ENCODE measurements at regions not wholly inside any gene's neighbourhood (a gene's known extent, or its start where the extent isn't known, plus 50 kb on each side); places are given as distances from the start of the nearest gene placed in this dataset.

DNA sequence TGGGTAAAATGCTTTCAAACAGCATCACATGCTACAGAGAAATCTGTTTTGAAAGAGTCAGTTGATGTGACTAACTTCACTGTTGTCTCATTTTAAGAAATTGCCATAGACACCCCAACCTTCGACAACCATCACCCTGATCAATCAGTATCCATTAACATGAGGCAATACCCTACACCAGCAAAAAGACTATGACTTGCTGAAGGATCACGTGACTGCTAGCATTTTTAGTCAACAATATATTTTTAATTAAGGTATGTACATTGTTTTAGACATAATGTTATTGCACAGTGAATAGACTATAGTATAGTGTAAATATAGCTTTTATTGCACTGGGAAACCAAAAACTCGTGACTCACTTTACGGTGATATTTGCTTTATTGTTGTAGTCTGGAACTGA is 200.0 kb upstream of the ARHGAP24 start:
- no peak overlapping the region for H3K4me3 ChIP-seq
- no peaks in the 10 kb centered on the region for H3K36me3 ChIP-seq
- no peaks in the 10 kb centered on the region for H3K4me1 ChIP-seq
- TF ChIP-seq, protein P1, sequence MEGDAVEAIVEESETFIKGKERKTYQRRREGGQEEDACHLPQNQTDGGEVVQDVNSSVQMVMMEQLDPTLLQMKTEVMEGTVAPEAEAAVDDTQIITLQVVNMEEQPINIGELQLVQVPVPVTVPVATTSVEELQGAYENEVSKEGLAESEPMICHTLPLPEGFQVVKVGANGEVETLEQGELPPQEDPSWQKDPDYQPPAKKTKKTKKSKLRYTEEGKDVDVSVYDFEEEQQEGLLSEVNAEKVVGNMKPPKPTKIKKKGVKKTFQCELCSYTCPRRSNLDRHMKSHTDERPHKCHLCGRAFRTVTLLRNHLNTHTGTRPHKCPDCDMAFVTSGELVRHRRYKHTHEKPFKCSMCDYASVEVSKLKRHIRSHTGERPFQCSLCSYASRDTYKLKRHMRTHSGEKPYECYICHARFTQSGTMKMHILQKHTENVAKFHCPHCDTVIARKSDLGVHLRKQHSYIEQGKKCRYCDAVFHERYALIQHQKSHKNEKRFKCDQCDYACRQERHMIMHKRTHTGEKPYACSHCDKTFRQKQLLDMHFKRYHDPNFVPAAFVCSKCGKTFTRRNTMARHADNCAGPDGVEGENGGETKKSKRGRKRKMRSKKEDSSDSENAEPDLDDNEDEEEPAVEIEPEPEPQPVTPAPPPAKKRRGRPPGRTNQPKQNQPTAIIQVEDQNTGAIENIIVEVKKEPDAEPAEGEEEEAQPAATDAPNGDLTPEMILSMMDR (IDR thresholded peaks at IDR 0.05): no peak
- DNase-seq: no peak
- intact Hi-C loops (cut with DNase I): no loop called here
- H3K27ac ChIP-seq: no peak overlapping the region
- no peaks in the 10 kb centered on the region for H3K27me3 ChIP-seq
- H3K9ac ChIP-seq (ENCODE audit: low read depth in 2 of 2, low read length in 2 of 2): no peak overlapping the region
- H3K9me3 ChIP-seq: no peaks in the 10 kb centered on the region

DNA sequence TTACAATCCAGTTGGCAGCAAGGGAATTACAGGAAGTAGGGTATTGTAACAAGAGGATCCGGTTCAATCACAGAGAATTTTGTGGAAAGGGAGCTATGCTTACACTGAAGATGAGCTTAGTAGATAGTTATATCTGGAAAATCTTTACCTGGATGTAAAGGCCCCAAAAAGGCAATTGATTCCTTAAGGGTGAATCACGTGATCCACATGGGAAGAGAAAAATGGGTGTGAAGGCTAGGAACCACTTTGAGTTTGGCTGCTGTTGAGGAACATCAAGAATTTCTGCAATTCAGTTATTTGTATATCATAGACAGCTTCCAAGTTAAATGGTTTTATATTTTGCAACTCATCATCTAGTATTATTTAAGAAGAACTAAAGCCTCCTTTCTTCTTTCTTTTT is 194.0 kb upstream of the ARHGAP24 start:
- TF ChIP-seq, protein P1 (IDR thresholded peaks at IDR 0.05): no peak

DNA sequence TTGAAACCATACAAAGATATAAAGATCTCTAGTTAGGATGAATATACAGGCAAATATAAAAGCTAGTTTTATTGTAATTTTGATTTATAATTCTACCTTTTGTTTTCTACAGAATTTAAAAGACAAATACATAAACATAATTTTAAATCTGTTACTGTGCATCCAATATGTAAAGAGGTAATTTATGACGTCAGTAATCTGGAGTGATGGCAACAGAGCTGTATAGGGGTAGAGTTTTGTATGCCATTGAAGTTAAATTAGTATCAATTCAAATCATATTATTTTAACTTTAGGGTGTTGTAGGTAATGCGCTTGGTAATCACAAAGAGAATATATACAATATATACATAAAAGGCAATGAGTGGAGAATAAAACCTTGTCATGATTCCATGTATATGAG is 183.7 kb upstream of the ARHGAP24 start:
- H3K9ac ChIP-seq (ENCODE audit: low read depth in 2 of 2, low read length in 2 of 2): no peak overlapping the region
- no peak for DNase-seq
- no peaks in the 10 kb centered on the region for H3K4me1 ChIP-seq
- no peaks in the 10 kb centered on the region for H3K27me3 ChIP-seq
- TF ChIP-seq, protein P1 (IDR thresholded peaks at IDR 0.05): no peak
- intact Hi-C loops (cut with DNase I): no loop called here
- H3K36me3 ChIP-seq: no peaks in the 10 kb centered on the region
- H3K4me3 ChIP-seq: no peak overlapping the region
- H3K9me3 ChIP-seq: no peaks in the 10 kb centered on the region
- no peak overlapping the region for H3K27ac ChIP-seq

More for the DNA sequence above, 194.0 kb upstream of the ARHGAP24 start:
- Histone ChIP-seq H3K27ac (no peak overlapping the region), H3K4me1 (no peaks in the 10 kb centered on the region), H3K9me3 (no peaks in the 10 kb centered on the region), H3K27me3 (no peaks in the 10 kb centered on the region), H3K4me3 (no peak overlapping the region), H3K9ac (ENCODE audit: low read depth in 2 of 2, low read length in 2 of 2) (no peak overlapping the region), H3K36me3 (no peaks in the 10 kb centered on the region)
- no peak for DNase-seq
- intact Hi-C loops (cut with DNase I): no loop called here

DNA sequence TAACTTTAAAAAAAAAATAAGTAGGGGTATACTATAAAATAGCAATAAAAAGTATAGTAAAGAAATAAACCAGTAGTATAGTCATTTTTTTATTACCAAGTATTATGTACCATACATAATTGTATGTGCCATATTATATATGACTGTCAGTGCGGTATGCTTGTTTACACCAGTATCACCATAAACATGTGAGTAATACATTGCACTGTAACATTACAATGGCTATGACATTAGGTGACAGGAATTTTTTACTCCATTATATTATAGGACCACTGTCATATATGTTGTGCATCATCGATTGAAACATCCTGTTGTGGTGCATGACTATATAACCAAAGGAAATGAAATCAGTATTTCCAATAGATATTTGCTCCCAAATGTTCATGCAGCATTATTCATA is 176.9 kb upstream of the ARHGAP24 start:
- Histone ChIP-seq H3K4me3 (no peak overlapping the region), H3K36me3 (no peaks in the 10 kb centered on the region), H3K27ac (no peak overlapping the region), H3K9me3 (no peaks in the 10 kb centered on the region), H3K4me1 (no peaks in the 10 kb centered on the region), H3K9ac (ENCODE audit: low read depth in 2 of 2, low read length in 2 of 2) (no peak overlapping the region), H3K27me3 (no peaks in the 10 kb centered on the region)
- TF ChIP-seq, protein P1 (IDR thresholded peaks at IDR 0.05): no peak
- intact Hi-C loops (cut with DNase I): no loop called here
- no peak for DNase-seq

DNA sequence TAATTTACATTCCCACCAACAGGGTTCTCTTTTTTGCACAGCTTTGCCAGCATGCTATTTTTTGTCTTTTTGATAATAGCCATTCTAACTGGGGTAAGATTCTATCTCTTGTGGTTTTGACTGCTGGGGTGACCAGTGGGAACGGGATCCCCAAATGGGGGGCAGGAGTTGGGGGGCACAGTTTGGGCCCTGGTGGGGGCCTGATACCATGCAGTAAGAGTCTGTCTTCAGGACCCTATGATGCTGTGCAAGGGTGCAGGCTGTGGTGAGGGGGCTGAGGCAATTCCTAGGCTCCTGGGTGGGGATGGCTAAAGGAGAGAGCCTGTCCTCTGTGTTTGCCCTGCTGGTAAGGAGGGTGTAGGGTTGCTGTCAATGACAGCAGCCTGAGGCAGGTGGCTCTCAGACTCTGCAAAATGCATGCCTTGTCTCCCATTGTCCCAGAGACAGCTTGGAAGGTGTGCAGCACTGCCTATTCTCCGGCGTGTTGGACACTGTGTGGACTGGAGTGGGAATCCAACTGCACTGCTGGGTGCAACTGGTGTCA is 172.7 kb upstream of the ARHGAP24 start:
- Histone ChIP-seq H3K9me3 (no peaks in the 10 kb centered on the region), H3K27ac (no peak overlapping the region), H3K27me3 (no peaks in the 10 kb centered on the region), H3K4me3 (no peak overlapping the region), H3K9ac (ENCODE audit: low read depth in 2 of 2, low read length in 2 of 2) (no peak overlapping the region), H3K36me3 (no peaks in the 10 kb centered on the region), H3K4me1 (no peaks in the 10 kb centered on the region)
- no peak for DNase-seq
- TF ChIP-seq, protein P1 (IDR thresholded peaks at IDR 0.05): no peak
- intact Hi-C loops (cut with DNase I): no loop called here

Measured in colonic mucosa (tissue), 4 donors.